HG03025 (cell line): ENCODE measurements at regions not wholly inside any gene's neighbourhood (a gene's known extent, or its start where the extent isn't known, plus 50 kb on each side); places are given as distances from the start of the nearest gene placed in this dataset.

ENCODE experiments used
- ATAC-seq: cut with Tn5 transposase; IDR thresholded peaks from one replicate; pipeline ENCODE4 v1.9.1; 2021; ENCODE audit warnings: mild to moderate bottlenecking, moderate library complexity; ENCODE audit not compliant: unreplicated experiment, low FRiP score

DNA sequence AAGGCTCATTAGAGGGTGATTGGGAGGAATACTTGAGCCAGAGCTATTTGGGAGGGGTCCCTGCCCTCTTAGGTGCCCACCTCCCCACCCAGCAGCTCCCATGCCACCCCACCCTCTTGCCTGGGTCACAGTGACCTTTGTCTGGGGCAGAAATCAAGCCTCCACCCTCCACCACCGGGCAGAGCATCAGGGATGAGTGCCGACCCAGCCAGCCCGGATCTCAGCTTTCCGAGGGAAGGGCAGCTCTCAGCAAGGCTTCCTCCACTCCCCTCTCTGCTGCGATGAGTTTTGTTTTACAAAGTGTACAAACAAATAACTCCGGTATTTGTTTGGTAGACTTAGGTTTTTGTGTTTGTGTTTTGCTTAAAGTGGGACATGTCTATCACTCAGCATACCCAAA lies 136.7 kb upstream of the CST7 start:
- no peak for ATAC-seq

DNA sequence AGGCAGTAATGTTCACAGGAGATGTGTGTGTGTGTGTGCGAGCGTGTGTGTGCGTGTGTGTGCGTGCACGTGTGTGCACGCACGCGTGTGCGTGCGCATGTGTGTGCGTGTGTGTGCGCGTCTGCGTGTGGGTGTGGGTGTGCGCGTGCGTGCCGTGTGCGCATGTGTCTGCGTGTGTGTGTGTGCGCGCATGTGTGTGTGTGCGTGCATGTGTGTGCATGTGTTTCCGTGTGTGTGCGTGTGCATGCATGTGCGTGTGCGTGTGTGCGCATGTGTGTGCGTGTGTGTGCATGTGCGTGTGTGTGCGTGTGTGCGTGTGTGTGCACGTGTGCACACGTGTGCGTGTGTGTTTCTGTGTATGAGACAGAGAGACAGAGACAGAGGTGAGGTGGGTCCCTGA lies 136.0 kb upstream of the CST7 start:
- no peak for ATAC-seq

DNA sequence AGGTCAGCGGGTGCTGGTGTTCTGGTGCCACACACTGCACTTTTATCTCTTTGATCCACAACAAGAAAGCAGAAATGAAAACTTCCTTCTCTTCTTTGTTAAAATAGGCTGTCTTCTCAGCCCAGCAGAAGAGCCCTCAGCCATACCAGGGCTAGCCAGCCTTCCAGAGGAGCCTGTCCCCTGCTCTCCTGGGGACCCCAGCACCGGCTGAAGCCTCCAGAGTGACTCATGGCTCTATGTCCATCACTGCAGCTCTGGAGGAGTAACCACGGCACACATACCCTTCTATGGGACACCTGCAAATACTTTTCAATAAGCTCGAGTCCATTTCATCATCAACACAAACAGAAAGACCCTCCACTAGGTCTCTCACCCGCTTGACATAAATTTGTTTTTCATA lies 135.6 kb upstream of the CST7 start:
- ATAC-seq: no peak

DNA sequence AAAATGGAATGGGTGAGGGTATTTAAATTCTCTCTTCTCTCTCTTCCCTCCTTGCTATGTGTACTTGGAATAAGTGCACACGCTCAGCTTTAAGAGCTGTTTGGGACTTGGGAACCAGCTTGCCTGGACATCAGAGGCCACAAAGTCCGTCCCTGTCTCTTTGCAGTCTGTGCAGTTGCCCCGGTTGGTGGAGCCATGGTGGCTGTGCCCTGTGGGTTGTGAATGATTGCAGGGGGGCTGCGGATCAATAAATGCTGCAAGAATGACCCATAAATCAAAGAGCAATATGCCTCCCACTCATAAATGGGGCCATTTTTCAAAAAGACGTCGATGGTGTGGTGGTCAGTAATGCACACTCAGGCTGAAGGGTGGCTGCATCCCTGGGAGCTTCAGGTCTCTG lies 135.1 kb upstream of the CST7 start:
- ATAC-seq: no peak

DNA sequence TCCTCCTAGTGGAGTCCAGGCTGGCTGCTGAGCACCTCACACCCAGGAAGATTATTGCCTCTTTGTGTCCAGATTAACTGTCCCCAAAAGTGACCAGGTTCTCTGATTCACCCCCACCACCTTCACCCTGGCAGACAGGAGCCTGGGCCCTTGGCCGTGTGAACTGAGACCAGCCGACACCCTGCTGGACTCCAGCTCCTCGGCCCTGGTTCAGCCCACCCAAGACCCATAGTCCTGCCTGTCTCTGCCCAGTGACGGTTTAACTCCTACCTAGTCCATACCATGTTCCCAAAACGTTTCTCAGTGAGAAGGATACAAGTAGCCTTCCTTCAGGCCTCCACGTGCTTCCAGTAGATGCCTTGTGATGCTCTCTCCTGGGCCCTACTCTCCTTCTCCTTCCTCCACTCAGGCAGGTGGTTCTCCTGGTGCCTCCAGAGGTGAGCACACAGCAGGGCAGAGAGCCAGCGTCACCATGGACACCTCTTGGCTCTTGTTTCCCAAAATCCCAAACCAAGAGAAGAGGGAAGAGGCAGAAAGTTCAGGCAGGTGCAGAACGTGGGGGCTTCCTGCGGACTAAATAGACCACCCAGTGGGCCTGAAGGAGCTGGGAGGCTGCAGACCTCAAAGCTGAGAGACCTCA lies 134.4 kb upstream of the CST7 start:
- ATAC-seq: no peak

DNA sequence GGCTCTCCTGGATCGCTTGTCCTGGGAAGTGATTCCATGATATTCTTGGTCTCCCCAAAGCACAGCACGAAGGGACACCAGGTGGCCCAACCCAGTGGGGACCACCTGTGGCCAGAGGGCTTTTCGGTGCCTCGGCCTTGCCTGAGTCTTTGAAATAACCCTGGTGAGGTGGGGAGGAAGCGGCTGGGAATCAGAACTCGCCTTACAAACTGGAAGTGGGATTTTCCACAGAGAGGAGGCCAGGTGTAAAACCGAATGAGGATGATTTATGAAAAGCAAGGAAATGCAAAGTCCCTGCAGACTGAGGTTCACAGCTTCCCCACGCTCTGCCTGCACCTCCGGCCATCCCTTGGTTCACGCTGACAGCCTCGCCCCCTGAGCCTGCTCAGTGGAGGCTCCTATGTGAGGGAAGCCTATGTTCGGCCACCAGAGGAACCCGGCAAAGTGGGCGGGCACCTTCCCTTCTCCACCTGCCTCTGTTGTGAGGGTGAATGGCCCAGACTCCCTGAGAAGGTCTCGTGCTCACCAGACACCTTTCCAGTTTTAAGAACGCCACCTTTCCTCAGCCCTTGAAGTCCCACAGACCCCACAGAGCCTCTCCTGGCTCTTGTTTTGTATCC lies 133.8 kb upstream of the CST7 start:
- ATAC-seq: no peak

DNA sequence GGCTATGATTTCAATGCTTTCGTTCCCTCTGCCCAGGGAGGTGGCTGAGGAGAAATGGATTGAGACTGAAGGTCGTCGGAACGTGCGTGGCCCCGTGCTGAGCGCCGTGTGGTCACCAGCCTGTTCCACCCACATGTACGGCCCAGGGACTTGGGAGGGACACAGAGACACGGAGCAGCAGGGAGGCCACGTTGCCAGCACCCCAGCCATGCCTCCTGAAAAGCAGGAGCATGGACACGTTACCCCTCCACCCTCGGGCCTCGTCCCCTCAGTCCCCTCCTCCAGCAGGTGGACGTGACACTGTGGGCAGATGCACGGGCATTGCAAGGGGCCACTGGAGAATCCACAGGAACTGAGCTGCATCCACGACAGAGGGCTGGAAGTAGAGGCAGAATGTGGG lies 133.1 kb upstream of the CST7 start:
- ATAC-seq: no peak

DNA sequence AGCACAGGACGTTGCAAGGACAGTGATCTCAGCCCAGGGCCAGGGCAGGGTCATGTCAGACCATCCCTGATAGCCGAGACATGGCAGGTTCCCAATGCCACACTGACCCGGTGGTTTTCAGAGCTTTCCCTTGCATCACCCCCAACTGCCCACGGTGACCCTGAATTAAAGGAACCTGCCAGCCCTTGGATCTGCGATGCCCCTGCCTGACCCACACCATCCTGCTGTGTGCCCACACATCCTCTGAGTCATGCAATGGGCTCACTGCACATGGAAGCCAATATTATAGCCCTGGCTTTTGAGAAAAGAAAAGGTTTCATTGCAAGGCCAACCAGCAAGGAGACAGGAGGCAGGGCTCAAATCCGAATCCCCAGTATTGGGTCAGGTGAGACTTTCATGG lies 132.6 kb upstream of the CST7 start:
- ATAC-seq: no peak

DNA sequence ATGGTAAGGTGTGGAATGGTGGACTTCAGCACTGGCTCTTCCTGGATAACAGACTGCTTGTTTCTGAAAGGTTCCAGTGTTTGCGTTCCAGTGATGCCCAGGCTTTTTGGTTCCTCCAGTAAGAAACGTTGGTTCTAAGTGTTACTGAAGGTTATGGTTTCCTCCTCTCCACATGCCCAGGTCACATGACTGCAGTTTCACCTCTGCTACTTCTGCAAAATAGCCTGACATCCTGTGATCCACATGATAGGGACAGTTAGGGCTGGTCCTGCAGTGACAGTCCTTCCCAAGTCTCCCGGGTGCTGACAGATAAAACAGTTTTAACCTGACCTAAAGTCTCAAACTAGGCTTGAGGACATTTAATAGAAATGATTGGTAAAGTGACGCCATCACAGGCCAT lies 132.2 kb upstream of the CST7 start:
- ATAC-seq: no peak

DNA sequence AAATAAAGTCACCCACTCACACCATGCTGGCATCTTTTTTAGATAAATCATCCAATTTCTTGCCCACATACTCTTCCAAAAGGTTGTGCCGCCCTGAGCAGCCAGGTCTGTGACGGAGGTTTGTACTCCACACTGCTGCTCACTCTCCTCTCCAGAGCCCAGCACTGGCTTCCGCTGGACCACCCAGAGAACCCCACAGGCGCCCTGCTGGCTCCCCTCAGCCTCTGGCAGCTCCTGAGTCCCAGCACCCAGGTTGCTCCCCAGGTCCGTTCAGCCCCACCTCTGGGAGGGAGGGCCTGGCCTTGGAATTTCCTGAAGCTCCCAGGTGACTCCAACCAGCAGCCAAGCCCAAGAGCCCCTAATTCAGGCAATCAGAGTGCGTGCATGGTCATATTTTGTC lies 131.7 kb upstream of the CST7 start:
- no peak for ATAC-seq

DNA sequence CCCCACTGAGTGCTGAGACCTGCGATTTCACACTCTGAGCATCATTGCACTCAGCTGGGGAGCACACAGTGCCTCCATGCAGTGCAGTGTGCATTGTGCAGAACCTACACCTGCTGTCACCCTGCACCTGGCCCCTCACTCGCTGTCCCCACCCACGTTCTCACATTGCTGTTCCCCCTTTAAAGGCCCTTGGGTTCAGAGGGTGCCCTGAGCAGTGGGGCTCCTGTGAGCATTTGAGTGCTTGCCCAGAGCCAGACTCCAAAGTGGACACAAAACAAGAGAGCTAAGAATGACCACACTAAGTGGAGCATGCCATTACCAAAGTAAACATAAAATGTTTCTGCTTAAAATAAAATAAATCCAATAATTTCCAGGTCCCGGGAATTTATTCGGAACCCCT lies 131.0 kb upstream of the CST7 start:
- no peak for ATAC-seq

DNA sequence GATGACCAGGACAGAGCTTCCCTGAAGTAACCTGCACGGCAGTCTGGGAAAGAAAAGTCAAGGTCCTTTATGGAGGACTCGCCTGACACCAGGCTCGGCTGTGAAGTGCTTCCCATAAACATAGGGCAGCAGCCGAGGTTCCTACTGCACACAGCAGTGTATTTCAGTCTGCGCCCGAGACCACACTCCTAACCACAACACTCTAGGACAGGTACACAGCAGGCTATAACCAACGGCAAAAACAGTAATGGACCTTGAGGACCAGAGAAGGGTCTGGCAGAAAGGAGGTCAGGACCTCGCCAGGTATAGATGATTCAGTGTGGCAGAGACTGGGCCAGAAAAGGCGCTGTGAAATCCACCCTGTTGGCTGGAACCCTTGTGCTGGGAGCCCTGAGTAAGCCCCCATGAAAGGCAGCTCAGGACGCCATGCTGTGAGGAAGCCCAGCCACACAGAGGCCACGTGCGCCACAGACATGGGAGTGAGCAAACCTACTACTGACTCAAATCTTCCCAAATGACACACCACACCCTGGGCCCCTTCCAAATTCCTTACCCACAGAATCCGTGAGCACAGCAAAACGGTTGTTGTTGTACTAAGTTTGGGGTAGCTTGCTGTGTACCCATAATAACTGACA lies 129.6 kb upstream of the CST7 start:
- ATAC-seq: no peak

DNA sequence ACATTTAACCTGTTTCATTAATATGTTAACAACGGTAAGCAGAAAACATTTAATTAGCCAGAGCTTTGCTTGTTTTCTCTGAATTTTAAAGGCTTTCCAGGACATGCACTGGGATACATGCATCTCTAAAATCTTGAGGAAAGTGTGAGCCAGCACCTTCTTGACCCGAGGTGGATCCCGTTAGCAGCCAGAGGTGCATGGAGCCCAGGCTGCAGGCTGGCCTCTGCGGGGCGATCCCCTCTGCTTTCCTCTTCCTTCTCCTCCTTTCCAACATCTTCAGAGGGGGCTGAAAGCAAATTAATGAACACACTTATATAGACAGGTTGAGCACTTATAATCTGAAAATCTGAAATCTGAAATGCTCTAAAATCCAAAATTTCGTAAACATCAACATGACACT lies 128.7 kb upstream of the CST7 start:
- ATAC-seq: no peak

DNA sequence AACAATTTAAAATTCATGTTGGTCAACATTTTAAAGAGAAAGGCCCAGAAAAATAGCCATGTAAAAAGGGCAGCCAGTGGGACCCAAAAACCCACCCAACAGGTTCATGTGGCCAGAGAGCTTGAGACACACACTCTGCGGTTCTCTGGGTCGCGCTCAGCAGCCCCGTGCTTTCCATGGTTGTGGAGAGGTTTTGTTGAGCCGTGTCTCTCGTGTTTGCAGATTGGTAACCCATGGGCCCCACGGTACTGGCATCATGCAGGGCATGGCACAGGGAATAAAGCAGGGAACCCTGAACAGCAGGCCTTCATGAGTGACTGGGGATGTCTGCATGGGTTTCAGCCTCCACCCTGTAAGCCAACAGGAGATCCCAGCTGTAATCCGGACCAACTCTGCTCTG lies 127.7 kb upstream of the CST7 start:
- no peak for ATAC-seq

DNA sequence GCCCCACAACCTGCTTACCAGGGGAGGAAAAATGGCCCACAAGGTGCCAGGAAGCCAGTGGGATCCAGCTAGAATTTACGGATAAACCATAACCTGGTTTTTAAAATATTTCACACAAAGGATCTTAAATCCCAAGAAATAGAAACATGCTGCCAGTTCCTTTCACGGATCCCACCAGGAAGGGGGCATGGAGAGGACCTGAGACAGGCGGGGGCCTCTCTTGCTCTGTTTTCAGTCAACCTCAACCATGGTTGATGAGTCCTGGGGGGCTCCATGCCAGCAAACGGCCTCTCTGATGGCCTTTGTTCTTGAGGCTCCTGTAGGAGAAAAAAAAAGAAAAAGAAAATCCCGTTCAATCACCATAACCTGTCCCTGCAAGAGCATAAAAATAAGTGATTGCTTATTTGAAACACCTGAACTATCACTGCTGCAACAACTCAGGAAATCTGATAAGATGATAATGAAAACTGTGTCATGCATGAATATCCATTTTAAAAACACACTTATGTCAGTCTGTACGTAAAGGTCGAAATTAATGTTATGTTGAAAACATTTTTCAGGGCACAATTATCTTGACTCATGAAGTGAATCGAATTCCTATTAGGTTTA lies 125.8 kb upstream of the CST7 start:
- ATAC-seq: no peak

DNA sequence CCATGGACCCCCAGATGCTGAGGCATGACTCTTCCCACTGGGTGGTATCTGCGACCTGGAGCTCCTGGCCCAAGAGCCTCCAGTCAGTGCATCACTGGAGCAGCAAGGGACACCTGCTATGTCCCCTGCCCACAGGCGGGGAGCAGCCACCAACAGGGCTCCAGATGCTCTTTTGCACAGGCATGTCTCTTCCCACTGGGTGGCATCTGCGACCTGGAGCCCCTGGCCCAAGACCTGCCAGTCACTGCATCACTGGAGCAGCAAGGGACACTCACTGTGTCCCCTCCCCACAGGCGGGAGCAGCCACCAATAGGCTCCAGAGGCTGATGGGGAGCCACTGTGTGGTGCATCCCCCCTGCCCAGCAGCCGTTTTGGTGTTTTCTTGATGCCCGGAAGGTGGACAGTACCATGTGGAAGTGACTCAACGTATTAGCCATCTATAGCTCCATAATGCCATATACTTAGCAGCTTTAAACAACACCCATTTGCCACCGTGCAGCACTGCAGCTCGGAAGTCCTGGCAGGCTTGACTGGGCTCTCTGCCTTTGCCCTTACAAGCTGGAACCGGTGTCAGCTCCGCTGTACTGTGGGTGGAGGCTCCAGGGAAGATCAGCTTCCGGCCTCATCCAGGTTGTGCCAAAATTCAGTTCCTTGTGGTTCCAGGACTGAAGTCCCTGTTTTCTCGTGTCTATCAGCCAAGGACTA lies 124.9 kb upstream of the CST7 start:
- ATAC-seq: no peak

DNA sequence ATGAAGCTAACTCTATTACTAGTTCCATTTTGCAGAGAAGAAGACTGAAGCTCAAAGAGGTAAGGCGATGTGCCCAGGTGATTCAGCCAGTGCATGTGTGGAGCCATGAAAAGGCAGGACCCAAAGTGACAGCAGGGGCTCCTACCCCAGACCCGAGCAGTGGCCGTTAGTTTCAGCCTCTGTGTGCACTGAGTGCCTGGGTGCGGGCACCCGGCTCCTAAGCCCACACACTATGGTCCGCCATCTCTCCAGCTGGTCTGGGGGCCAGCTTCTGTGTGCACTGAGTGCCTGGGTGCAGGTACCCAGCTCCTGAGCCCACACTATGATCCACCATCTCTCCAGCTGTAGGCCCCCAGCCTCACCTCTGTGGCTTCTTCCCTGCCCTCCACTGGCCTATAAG lies 123.5 kb upstream of the CST7 start:
- no peak for ATAC-seq

DNA sequence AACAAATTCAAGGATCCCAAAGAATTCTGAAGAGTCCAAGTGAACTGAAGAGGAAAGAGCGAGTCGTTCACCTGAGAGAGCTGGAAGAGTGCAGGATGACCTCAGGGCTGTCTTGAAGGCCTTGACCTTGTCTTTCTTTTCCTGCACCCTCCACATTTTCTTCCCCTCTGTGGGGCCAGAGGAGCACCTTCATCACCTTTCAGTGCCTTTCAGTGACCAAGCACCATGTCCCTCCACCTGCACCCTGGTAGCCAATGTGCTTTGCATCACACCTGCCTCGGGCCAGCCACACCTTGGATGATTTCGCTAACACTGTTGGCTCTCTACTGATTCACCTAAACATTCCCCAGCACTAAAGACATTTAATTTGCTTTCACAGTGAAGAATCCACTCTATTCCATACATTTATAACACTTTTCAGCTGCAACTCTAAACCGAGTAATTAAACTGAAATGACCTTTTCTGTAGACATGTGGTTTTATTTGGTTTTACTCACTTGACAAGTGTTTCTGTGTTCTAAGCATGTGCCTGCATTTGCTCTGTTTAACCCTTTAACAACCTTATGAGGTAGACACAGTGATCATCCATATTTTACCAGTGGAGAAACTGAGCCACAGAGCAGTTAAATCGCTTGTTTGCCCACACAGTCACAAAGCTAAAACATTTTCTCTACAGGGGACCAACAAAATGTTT lies 121.3 kb upstream of the CST7 start:
- no peak for ATAC-seq

DNA sequence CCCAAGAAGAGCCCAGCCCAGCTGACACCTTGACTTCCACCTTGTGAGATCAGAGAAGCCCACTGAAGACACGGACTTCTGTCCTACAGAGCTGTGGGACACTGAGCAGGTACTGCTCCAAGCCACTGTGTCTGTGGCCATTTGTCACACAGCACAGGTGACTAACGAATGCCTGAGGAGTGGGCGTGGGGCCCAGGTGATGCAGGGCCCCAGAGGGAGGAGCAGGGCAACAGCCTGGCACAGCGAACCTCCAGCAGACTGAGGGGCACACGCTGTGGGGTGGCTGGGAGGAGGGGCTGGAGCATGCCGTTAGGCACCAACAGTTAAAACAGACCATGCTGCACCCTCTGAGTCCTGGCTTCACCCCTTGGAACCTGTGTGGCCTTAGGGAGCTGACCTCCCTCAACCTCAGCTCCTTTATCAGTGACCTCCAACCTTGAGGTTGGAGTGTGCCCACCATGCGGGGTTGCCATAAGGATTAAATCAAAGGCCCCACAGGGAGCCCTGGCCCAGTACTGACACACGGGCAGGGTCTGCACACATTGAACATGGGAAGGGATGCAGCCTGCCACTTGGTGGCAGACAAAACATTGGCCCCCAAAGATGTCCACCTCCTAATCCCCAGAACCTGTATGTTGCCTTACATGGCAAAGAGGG lies 119.9 kb upstream of the CST7 start:
- no peak for ATAC-seq

DNA sequence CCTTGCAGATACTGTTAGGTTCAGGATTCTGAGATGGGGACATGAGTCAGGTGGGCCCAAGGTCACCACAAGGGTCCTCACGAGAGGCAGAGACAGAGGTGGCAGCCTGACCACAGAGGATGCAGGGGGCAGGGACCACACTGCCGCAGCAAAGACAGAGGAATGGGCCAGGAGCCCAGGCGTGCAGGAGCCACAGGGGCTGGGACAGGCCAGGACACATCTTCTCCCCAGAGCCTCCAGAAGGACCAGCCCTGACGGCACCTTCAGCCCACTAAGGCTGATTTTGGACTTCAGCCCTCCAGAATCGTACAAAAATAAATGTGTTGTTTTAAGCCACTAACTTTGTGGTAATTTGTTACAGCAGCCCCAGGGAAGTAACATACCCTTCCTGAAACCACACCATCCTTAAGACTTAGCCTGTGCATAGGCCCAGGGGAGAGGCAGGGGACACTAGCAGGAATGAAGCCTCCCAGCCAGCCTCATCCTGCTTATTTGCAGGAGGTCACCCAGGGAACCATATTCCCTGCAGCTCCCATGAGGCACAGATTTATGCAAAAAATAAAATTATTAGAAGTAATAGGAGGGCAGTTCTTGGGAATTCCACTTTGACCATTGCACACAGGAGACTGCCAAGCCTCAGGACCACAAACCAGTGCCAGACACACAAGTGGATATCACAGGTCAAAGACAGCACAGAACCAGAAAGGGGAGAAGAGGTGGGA lies 119.3 kb upstream of the CST7 start:
- no peak for ATAC-seq
